Hematopoietic multipotent progenitor cell treated with erythropoietin and hydrocortisone succinate and interleukin-3 and kit ligand, for 6 days (in vitro differentiated cells): ENCODE measurements at regions not wholly inside any gene's neighbourhood (a gene's known extent, or its start where the extent isn't known, plus 50 kb on each side); places are given as distances from the start of the nearest gene placed in this dataset.
A peak's percentile ranks its signal among the peaks of the same experiment; 100 is the strongest.

ENCODE experiments used
- DNase-seq: peaks from one replicate; pipeline ENCODE4 v3.0.0-alpha.2; 2015

DNA sequence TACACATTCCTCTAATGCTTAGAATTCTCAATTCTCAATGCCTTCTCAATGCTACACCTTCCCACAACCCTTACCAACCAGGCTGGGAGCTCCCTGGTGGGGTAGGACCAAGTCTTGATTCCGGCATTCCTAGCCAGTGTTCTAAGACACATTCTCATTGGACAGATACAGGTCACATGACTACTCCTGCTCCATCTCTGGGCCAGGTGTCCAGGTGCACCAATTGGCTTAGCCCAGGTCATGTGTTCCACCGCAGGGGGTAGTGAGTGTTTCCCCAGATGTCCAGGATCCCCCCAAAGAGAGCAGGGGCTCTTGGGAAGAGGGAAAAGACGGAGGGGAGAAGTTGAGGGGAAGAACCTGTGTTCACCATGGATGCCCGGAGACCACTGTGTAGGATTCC, 58.7 kb upstream of the MLN start:
- DNase-seq = no peak

- no peak for DNase-seq
Observed at GRCh38 chr6:33861722-33862121, 57.9 kb upstream of the MLN start.

DNA sequence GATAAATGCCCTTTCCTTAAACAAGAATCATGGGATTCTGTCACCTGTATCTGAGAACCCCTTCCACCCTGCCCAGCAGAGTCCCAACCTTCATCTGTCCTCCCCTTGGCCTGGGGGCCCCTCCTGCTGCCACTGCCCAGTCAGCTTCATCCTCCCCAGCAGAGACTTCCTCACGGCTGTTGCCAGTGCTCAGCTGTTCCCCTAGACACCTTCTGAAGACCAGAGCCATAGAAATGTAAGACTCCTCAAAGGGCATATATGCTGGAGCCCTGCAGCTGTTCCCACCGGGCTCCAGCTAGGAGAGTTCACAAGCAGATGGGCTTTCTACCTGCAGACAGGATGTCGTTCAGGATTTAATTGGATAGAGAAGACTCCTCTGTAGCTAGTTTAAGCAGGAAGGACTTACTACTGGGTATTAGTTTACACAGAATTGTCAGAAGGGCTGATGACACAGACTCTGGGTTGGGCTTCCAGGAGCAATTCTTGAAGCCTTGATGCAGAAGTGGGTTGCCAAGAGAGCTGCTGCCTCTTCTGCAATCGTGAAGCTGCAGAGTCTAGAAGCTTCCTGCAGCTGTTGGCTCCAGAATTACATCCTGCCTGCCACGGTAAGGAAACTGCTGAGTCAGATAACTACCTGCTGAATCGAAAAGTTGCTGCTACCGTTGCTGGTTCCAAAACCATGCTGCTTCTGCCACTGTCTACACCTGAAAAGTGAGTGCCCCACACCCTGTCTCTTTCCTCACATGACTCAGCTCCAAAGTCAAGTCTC, 57.1 kb upstream of the MLN start:
- peak; percentile 21 for DNase-seq

GRCh38 chr6:33860006-33860405, 56.2 kb upstream of the MLN start:
- DNase-seq = no peak

- no peak for DNase-seq
Observed at GRCh38 chr6:33858804-33859505, 55.2 kb upstream of the MLN start.

DNA sequence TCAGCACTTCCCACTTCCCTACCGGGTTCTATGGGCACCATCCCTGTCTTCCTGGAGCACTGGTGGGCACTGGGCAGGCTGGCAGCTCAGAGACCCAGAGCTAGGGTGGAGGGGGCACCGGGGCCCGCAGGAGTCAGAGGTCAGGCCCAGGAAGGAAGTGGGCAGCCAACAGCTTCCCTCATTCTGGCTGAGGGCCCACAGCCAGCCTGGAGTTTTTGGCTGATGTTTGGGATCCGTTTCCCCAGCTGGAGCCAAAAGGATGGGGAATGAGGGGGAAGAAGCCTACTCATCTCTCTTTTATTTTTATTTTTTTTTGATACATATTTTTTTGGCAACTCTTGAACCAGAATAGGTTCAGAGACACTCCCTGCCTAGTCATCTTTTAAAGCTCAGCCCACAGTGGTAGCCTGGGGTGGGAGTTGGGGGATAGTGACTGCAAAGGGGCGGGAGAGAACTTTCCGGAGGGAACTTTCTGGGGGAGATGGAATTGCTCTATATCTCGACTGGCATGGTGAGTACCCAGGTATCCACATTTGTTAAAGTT, 54.2 kb upstream of the MLN start:
- DNase-seq = no peak

GRCh38 chr6:33857093-33857931, 53.5 kb upstream of the MLN start:
- peak; percentile 16 for DNase-seq

DNA sequence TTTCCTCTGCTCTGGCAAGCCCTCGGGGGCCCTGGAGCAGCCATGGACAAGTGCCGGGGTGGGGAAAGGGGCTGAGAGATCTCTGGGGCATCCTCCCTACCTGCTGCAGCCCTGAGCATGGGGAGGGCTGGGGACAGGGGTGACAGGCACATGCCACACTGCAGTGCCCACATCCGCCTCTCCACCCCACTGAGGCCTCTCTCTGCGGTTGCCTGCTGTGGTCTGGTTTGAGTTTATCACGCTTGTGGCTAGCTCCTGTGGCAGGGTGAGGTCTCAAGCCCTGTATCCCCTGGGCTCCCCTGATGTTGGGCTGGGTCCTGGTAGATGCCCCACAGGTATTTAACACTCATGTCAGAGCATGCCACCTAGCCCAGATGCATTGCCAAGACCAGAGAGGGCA, 52.9 kb upstream of the MLN start:
- peak; percentile 82 for DNase-seq

- no peak for DNase-seq
Observed at GRCh38 chr6:33856031-33856590, 52.3 kb upstream of the MLN start.

- DNase-seq = no peak
Observed at GRCh38 chr6:33854572-33855030, 50.8 kb upstream of the MLN start.

GRCh38 chr6:33853736-33854135, 49.9 kb upstream of the MLN start:
- no peak for DNase-seq
